Left lung (tissue), 4 donors: ENCODE measurements at regions not wholly inside any gene's neighbourhood (a gene's known extent, or its start where the extent isn't known, plus 50 kb on each side); places are given as distances from the start of the nearest gene placed in this dataset.

Source experiments
- ATAC-seq: fragments of 200-7000 bp; cut with Tn5 transposase; one replicate; pipeline ENCODE4 v1.9.1; 2020; ENCODE audit warnings: moderate library complexity
- DNase-seq, 4 donors: peaks; one replicate each; pipeline ENCODE4 v3.0.0-alpha.2; 2013 to 2020
- H3K27ac ChIP-seq, 2 donors: fragments of 200-600 bp; sonication (generic) in 1 of 2; one replicate each; pipeline versions ENCODE4 v1.5.0 to v1.8.0; 2020 to 2021
- H3K27me3 ChIP-seq, 2 donors: fragments of 200-600 bp; sonication (generic) in 1 of 2; one replicate each; pipeline versions ENCODE4 v1.5.0 to v1.8.0; 2020 to 2021
- H3K36me3 ChIP-seq, 2 donors: fragments of 200-600 bp; sonication (generic) in 1 of 2; one replicate each; pipeline versions ENCODE4 v1.5.0 to v1.8.0; 2020 to 2021
- H3K4me1 ChIP-seq, 2 donors: fragments of 200-600 bp; one replicate each; pipeline ENCODE4 v1.8.0; 2021
- H3K4me3 ChIP-seq, 2 donors: fragments of 200-600 bp; sonication (generic) in 1 of 2; one replicate each; pipeline versions ENCODE4 v1.5.0 to v1.8.0; 2020 to 2021; ENCODE audit warnings: mild to moderate bottlenecking in 1 of 2
- H3K9me3 ChIP-seq, 2 donors: fragments of 200-600 bp; sonication (generic) in 1 of 2; one replicate each; pipeline versions ENCODE4 v1.5.0 to v1.8.0; 2020 to 2021
- CTCF ChIP-seq, 2 donors: fragments of 200-600 bp; sonication (generic) in 1 of 2; IDR thresholded peaks; one replicate each; pipeline versions ENCODE4 v1.5.0 to v1.8.0; 2021; ENCODE audit warnings: antibody characterized with exemption in 2 of 2
- intact Hi-C, 2 donors: fragments of 100-400 bp; cut with DNase I; formaldehyde crosslinking; loops; one replicate each; pipeline versions ENCODE4 v1.11.2 to v1.14.2; 2022
- donor health status: DM: no; HTN: yes; CAD: no.
- donor health status: DM: no; HTN: no; CAD: no.

- Histone ChIP-seq H3K4me1 (no peaks in the 10 kb centered on the region), H3K27me3 (no peaks in the 10 kb centered on the region), H3K36me3 (no peaks in the 10 kb centered on the region), H3K4me3 (no peak overlapping the region), H3K27ac (no peak overlapping the region), H3K9me3 (no peaks in the 10 kb centered on the region)
- TF ChIP-seq CTCF (IDR thresholded peaks at IDR 0.05) = no peak
- ATAC-seq (no peak), DNase-seq (no peak)
- intact Hi-C loops = no loop called here
Measured at GRCh38 chr17:72528683-72529082, 407.9 kb downstream of the SOX9 start.

- H3K36me3 ChIP-seq = no peaks in the 10 kb centered on the region
- TF ChIP-seq CTCF (IDR thresholded peaks at IDR 0.05) = no peak
- H3K27me3 ChIP-seq = no peaks in the 10 kb centered on the region
- H3K27ac ChIP-seq = no peak overlapping the region
- intact Hi-C loops = no loop called here
- no peaks in the 10 kb centered on the region for H3K9me3 ChIP-seq
- DNase-seq (no peak), ATAC-seq (no peak)
- no peaks in the 10 kb centered on the region for H3K4me1 ChIP-seq
- no peak overlapping the region for H3K4me3 ChIP-seq
Measured at GRCh38 chr17:72529386-72529785, 408.6 kb downstream of the SOX9 start.

- Histone ChIP-seq H3K27ac (no peak overlapping the region), H3K4me1 (no peaks in the 10 kb centered on the region), H3K27me3 (no peaks in the 10 kb centered on the region), H3K36me3 (no peaks in the 10 kb centered on the region), H3K9me3 (no peaks in the 10 kb centered on the region), H3K4me3 (no peak overlapping the region)
- no peak for ATAC-seq
- intact Hi-C loops = no loop called here
- no peak for TF ChIP-seq CTCF (IDR thresholded peaks at IDR 0.05)
- DNase-seq = no peak
Measured at GRCh38 chr17:72530454-72530853, 409.6 kb downstream of the SOX9 start.

GRCh38 chr17:72531729-72532128 is 410.9 kb downstream of the SOX9 start:
- Histone ChIP-seq H3K4me3 (no peak overlapping the region), H3K27ac (no peak overlapping the region), H3K36me3 (no peaks in the 10 kb centered on the region), H3K4me1 (no peaks in the 10 kb centered on the region), H3K27me3 (peaks cover 0 to 5% of the 10 kb centered on the region in 2 donors), H3K9me3 (no peaks in the 10 kb centered on the region)
- intact Hi-C loops = no loop called here
- DNase-seq = no peak
- TF ChIP-seq CTCF (IDR thresholded peaks at IDR 0.05) = no peak
- no peak for ATAC-seq

GRCh38 chr17:72534265-72534664 is 413.4 kb downstream of the SOX9 start:
- ATAC-seq (no peak), DNase-seq (no peak)
- H3K36me3 ChIP-seq = no peaks in the 10 kb centered on the region
- peaks cover 0 to 13% of the 10 kb centered on the region in 2 donors for H3K27me3 ChIP-seq
- H3K4me3 ChIP-seq = no peak overlapping the region
- no peak for TF ChIP-seq CTCF (IDR thresholded peaks at IDR 0.05)
- no peaks in the 10 kb centered on the region for H3K4me1 ChIP-seq
- H3K27ac ChIP-seq = no peak overlapping the region
- intact Hi-C loops = no loop called here
- H3K9me3 ChIP-seq = no peaks in the 10 kb centered on the region
